Neural cell (in vitro differentiated cells): ENCODE measurements at regions not wholly inside any gene's neighbourhood (a gene's known extent, or its start where the extent isn't known, plus 50 kb on each side); places are given as distances from the start of the nearest gene placed in this dataset.

Source experiments
- H2AFZ ChIP-seq: fragments of 200-600, 300-800 bp; sonication (generic), shearing (Covaris generic); 2 replicates; pipeline ENCODE4 v1.6.0; 2014; ENCODE audit warnings: low read depth, mild to moderate bottlenecking, antibody characterized with exemption, low read length, moderate library complexity
- H3F3A ChIP-seq: fragments of 200-600 bp; shearing (Covaris generic); 2 replicates; pipeline ENCODE4 v1.6.1; 2016; ENCODE audit warnings: mild to moderate bottlenecking, moderate library complexity, mixed read lengths, antibody characterized with exemption, low read length; ENCODE audit not compliant: insufficient read depth, poor library complexity, severe bottlenecking
- H3K27ac ChIP-seq: fragments of 200-600, 300-800 bp; sonication (generic), shearing (Covaris generic); 2 replicates; pipeline ENCODE4 v1.5.1; 2014; ENCODE audit warnings: mild to moderate bottlenecking, low read length, moderate library complexity
- H3K27me3 ChIP-seq: fragments of 300-800, 200-600 bp; sonication (generic), shearing (Covaris generic); 2 replicates; pipeline ENCODE4 v1.6.0; 2014; ENCODE audit warnings: mild to moderate bottlenecking, low read depth, low read length, moderate library complexity; ENCODE audit not compliant: insufficient read depth
- H3K36me3 ChIP-seq: fragments of 300-800, 200-600 bp; sonication (generic), shearing (Covaris generic); 2 replicates; pipeline ENCODE4 v1.5.1; 2014; ENCODE audit warnings: mild to moderate bottlenecking, antibody characterized with exemption, low read length, moderate library complexity; ENCODE audit not compliant: insufficient read depth
- H3K4me2 ChIP-seq: fragments of 300-800, 200-600 bp; sonication (generic), shearing (Covaris generic); 2 replicates; pipeline ENCODE4 v1.6.0; 2014; ENCODE audit warnings: mild to moderate bottlenecking, low read length
- H3K4me3 ChIP-seq: fragments of 300-800, 200-600 bp; sonication (generic), shearing (Covaris generic); 2 replicates; pipeline ENCODE4 v1.5.1; 2014; ENCODE audit warnings: mild to moderate bottlenecking, low read length, moderate library complexity
- H3K79me2 ChIP-seq: fragments of 200-600 bp; shearing (Covaris generic); replicated peaks from 2 replicates; pipeline ENCODE4 v1.6.0; 2014; ENCODE audit warnings: mild to moderate bottlenecking, low read length, moderate library complexity; ENCODE audit not compliant: insufficient read depth
- H3K9ac ChIP-seq: fragments of 300-800, 200-600 bp; sonication (generic), shearing (Covaris generic); 2 replicates; pipeline ENCODE4 v1.6.1; 2016; ENCODE audit warnings: mild to moderate bottlenecking, low read length, mixed read lengths
- H3K9me2 ChIP-seq: fragments of 200-600 bp; shearing (Covaris generic); 2 replicates; pipeline ENCODE4 v1.6.1; 2016; ENCODE audit warnings: mild to moderate bottlenecking, low read length, mixed read lengths; ENCODE audit not compliant: insufficient read depth
- H3K9me3 ChIP-seq: fragments of 200-600, 300-800 bp; sonication (generic), shearing (Covaris generic); 2 replicates; pipeline ENCODE4 v1.6.1; 2016; ENCODE audit warnings: mild to moderate bottlenecking, mixed run types, low read length, moderate library complexity, mixed read lengths
- H4K20me1 ChIP-seq: fragments of 200-600 bp; shearing (Covaris generic); 2 replicates; pipeline ENCODE4 v1.6.1; 2016; ENCODE audit warnings: mild to moderate bottlenecking, mixed run types; ENCODE audit not compliant: insufficient read depth
- EP300 ChIP-seq: fragments of 450-650 bp; conservative IDR thresholded peaks from 2 replicates; pipeline ENCODE4 v1.6.1; 2014; ENCODE audit warnings: antibody characterized with exemption, mild to moderate bottlenecking, moderate library complexity; ENCODE audit not compliant: poor library complexity, severe bottlenecking
- EZH2 ChIP-seq: fragments of 200-600, 300-800 bp; shearing (Covaris generic), sonication (generic); IDR thresholded peaks from 2 replicates; pipeline ENCODE4 v1.6.1; 2014; ENCODE audit warnings: antibody characterized with exemption, low read length, borderline replicate concordance, mild to moderate bottlenecking; ENCODE audit not compliant: insufficient read depth, poor library complexity, severe bottlenecking
- MXI1 ChIP-seq: fragments of 450-650 bp; conservative IDR thresholded peaks from 2 replicates; pipeline ENCODE4 v1.6.1; 2014; ENCODE audit warnings: antibody characterized with exemption, mild to moderate bottlenecking; ENCODE audit not compliant: poor library complexity, severe bottlenecking
- POLR2AphosphoS5 ChIP-seq: IDR thresholded peaks from 2 replicates; pipeline ENCODE4 v1.6.1; 2012
- RAD21 ChIP-seq: fragments of 450-650 bp; conservative IDR thresholded peaks from 2 replicates; pipeline ENCODE4 v1.6.1; 2014; ENCODE audit warnings: antibody characterized with exemption, mild to moderate bottlenecking, moderate library complexity
- SMC3 ChIP-seq: fragments of 450-650 bp; conservative IDR thresholded peaks from 2 replicates; pipeline ENCODE4 v1.6.1; 2014; ENCODE audit warnings: antibody characterized with exemption, mild to moderate bottlenecking, moderate library complexity; ENCODE audit not compliant: poor library complexity
- TAF1 ChIP-seq: IDR thresholded peaks from 2 replicates; pipeline ENCODE4 v1.6.1; 2012; ENCODE audit warnings: low read depth
- TF ChIP-seq, protein P1 (sequence below): IDR thresholded peaks from 2 replicates; pipeline ENCODE4 v1.6.1; 2012; ENCODE audit warnings: borderline replicate concordance
- TF ChIP-seq, protein P2 (sequence below): fragments of 450-650 bp; IDR thresholded peaks from 2 replicates; pipeline ENCODE4 v1.5.1; 2014; ENCODE audit warnings: antibody characterized with exemption, mild to moderate bottlenecking, moderate library complexity; ENCODE audit not compliant: poor library complexity, severe bottlenecking

DNA sequence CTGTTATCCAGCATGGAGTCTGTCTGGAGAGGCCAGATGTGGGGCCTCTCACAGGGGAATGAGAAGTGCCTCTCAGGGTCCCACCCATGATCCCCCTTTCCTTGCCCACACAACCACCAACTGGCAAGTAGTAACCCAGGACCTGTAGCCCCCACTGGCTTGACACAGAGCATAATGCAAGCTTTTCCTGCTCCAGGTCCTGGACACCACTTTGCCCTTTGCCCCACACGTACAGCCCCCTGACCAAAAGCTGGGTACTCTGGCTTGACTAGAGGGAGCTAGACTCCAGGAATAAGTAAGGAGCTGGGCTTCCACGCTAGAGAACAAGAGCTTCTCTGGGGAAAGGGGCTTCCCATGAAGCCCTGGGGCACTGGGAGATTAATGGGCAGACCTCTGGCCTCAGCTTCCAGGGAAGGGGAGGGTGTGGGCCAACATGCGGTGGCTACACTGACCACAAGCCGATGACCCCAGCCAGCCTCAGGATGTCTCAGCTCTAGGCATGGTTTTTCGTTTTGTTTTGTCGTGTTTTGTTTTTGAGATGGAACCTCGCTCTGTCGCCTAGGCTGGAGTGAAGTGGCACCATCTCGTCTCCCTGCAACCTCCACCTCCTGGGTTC, 109.5 kb downstream of the C9orf50 start:
- no peaks in the 10 kb centered on the region for H3K27me3 ChIP-seq
- no peak overlapping the region for H3K4me2 ChIP-seq
- no peak overlapping the region for H2AFZ ChIP-seq
- no peaks in the 10 kb centered on the region for H3F3A ChIP-seq
- no peak overlapping the region for H3K9ac ChIP-seq
- H3K9me2 ChIP-seq: no peaks in the 10 kb centered on the region
- H3K79me2 ChIP-seq: no peaks in the 10 kb centered on the region
- H4K20me1 ChIP-seq: no peaks in the 10 kb centered on the region
- no peaks in the 10 kb centered on the region for H3K9me3 ChIP-seq
- no peak overlapping the region for H3K4me3 ChIP-seq
- no peak for TF ChIP-seq TAF1
- TF ChIP-seq POLR2AphosphoS5: no peak
- TF ChIP-seq EZH2: no peak
- TF ChIP-seq, protein P1, sequence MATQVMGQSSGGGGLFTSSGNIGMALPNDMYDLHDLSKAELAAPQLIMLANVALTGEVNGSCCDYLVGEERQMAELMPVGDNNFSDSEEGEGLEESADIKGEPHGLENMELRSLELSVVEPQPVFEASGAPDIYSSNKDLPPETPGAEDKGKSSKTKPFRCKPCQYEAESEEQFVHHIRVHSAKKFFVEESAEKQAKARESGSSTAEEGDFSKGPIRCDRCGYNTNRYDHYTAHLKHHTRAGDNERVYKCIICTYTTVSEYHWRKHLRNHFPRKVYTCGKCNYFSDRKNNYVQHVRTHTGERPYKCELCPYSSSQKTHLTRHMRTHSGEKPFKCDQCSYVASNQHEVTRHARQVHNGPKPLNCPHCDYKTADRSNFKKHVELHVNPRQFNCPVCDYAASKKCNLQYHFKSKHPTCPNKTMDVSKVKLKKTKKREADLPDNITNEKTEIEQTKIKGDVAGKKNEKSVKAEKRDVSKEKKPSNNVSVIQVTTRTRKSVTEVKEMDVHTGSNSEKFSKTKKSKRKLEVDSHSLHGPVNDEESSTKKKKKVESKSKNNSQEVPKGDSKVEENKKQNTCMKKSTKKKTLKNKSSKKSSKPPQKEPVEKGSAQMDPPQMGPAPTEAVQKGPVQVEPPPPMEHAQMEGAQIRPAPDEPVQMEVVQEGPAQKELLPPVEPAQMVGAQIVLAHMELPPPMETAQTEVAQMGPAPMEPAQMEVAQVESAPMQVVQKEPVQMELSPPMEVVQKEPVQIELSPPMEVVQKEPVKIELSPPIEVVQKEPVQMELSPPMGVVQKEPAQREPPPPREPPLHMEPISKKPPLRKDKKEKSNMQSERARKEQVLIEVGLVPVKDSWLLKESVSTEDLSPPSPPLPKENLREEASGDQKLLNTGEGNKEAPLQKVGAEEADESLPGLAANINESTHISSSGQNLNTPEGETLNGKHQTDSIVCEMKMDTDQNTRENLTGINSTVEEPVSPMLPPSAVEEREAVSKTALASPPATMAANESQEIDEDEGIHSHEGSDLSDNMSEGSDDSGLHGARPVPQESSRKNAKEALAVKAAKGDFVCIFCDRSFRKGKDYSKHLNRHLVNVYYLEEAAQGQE: no peak
- TF ChIP-seq, protein P2, sequence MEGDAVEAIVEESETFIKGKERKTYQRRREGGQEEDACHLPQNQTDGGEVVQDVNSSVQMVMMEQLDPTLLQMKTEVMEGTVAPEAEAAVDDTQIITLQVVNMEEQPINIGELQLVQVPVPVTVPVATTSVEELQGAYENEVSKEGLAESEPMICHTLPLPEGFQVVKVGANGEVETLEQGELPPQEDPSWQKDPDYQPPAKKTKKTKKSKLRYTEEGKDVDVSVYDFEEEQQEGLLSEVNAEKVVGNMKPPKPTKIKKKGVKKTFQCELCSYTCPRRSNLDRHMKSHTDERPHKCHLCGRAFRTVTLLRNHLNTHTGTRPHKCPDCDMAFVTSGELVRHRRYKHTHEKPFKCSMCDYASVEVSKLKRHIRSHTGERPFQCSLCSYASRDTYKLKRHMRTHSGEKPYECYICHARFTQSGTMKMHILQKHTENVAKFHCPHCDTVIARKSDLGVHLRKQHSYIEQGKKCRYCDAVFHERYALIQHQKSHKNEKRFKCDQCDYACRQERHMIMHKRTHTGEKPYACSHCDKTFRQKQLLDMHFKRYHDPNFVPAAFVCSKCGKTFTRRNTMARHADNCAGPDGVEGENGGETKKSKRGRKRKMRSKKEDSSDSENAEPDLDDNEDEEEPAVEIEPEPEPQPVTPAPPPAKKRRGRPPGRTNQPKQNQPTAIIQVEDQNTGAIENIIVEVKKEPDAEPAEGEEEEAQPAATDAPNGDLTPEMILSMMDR: no peak
- TF ChIP-seq MXI1: no peak
- no peak for TF ChIP-seq EP300
- TF ChIP-seq SMC3: no peak
- TF ChIP-seq RAD21: no peak
- H3K36me3 ChIP-seq: no peaks in the 10 kb centered on the region
- no peak overlapping the region for H3K27ac ChIP-seq

DNA sequence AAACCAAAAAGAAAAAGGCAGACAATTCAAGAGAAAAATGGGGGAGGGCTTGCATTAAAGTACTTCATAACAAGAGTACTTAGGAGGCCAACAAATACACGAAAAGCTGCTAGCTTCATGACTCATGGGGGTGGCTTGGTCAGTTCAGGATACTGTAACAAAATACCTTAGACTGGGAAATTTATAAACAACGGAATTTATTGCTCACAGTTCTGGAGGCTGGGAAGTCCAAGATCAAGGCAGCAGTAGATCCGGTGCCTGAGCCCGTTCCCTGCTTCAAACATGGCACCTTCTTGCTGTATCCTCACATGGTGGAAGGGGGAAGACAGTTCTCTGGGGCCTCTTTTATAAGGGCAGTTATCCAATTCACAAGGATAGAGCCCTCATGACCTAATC, 111.4 kb downstream of the C9orf50 start:
- Histone ChIP-seq H3K9me3 (no peaks in the 10 kb centered on the region), H3K9ac (no peak overlapping the region), H3K4me3 (no peak overlapping the region), H3K27ac (no peak overlapping the region), H3K4me2 (no peak overlapping the region), H3K79me2 (no peaks in the 10 kb centered on the region), H3K9me2 (no peaks in the 10 kb centered on the region), H4K20me1 (no peaks in the 10 kb centered on the region), H3F3A (no peaks in the 10 kb centered on the region), H3K36me3 (no peaks in the 10 kb centered on the region), H3K27me3 (no peaks in the 10 kb centered on the region), H2AFZ (no peak overlapping the region)
- TF ChIP-seq MXI1 (no peak), POLR2AphosphoS5 (no peak), EP300 (no peak), EZH2 (no peak), RAD21 (no peak), SMC3 (no peak), TAF1 (no peak)
- TF ChIP-seq, protein P2: no peak
- TF ChIP-seq, protein P1: no peak
